PC-3 (cell line): ENCODE measurements at regions not wholly inside any gene's neighbourhood (a gene's known extent, or its start where the extent isn't known, plus 50 kb on each side); places are given as distances from the start of the nearest gene placed in this dataset.

Source experiments
- ATAC-seq: fragments of 200-7000 bp; cut with Tn5 transposase; 2 replicates; pipeline ENCODE4 v1.9.1; 2020; ENCODE audit warnings: mild to moderate bottlenecking, moderate library complexity
- BruUV-seq: library from RNA; stranded (reverse); fragments of 400-500 nt; replicated peaks from 2 replicates; lab custom pipeline; 2021; lab: Mats Ljungman, UMichigan
- CTCF ChIA-PET: fragments of 300-600 bp; sonication (Branson Sonifier 250); formaldehyde crosslinking; loops from one replicate; lab custom pipeline; 2022; ENCODE audit warnings: antibody characterized with exemption; lab: Charles Lee
- POLR2A ChIA-PET: fragments of 300-600 bp; sonication (Branson Sonifier 250); formaldehyde crosslinking; loops from one replicate; lab custom pipeline; 2022; ENCODE audit warnings: antibody characterized with exemption; ENCODE audit not compliant: unreplicated experiment; lab: Charles Lee
- DNase-seq: peaks from one replicate; pipeline ENCODE4 v3.0.0-alpha.2; 2015
- H2AFZ ChIP-seq: fragments of 300-600 bp; sonication (generic); 2 replicates; pipeline ENCODE4 v1.6.0; 2016; ENCODE audit warnings: antibody characterized with exemption, low read length
- H3F3A ChIP-seq: fragments of 300-600 bp; sonication (generic); one replicate; pipeline ENCODE4 v1.6.0; 2017; ENCODE audit warnings: antibody characterized with exemption, low read length, control low read depth, mild to moderate bottlenecking; ENCODE audit not compliant: unreplicated experiment
- H3K27ac ChIP-seq: fragments of 300-600 bp; sonication (generic); 2 replicates; pipeline ENCODE4 v1.5.1; 2016; ENCODE audit warnings: mild to moderate bottlenecking, low read length
- H3K27me3 ChIP-seq: fragments of 300-600 bp; sonication (generic); 2 replicates; pipeline ENCODE4 v1.6.1; 2016; ENCODE audit warnings: low read length, mixed read lengths
- H3K36me3 ChIP-seq: fragments of 300-600 bp; sonication (generic); 2 replicates; pipeline ENCODE4 v1.6.1; 2016; ENCODE audit warnings: low read depth, mixed run types, low read length, mixed read lengths
- H3K4me1 ChIP-seq: fragments of 300-600 bp; sonication (generic); 2 replicates; pipeline ENCODE4 v1.5.1; 2016; ENCODE audit warnings: low read length; ENCODE audit not compliant: insufficient read depth
- H3K4me2 ChIP-seq: fragments of 300-600 bp; sonication (generic); 2 replicates; pipeline ENCODE4 v1.6.0; 2016; ENCODE audit warnings: low read length
- H3K4me3 ChIP-seq: fragments of 300-600 bp; sonication (generic); 2 replicates; pipeline ENCODE4 v1.5.1; 2016; ENCODE audit warnings: mild to moderate bottlenecking, low read length, mixed read lengths
- H3K79me2 ChIP-seq: fragments of 300-600 bp; sonication (generic); 2 replicates; pipeline ENCODE4 v1.6.1; 2017; ENCODE audit warnings: low read length, mixed read lengths
- H3K9ac ChIP-seq: fragments of 300-600 bp; sonication (generic); 2 replicates; pipeline ENCODE4 v1.6.0; 2016; ENCODE audit warnings: mild to moderate bottlenecking, low read length
- H3K9me2 ChIP-seq: fragments of 300-600 bp; sonication (generic); replicated peaks from 2 replicates; pipeline ENCODE4 v1.6.1; 2016; ENCODE audit warnings: mixed run types, low read length, mixed read lengths
- H3K9me3 ChIP-seq: fragments of 300-600 bp; sonication (generic); 2 replicates; pipeline ENCODE4 v1.6.1; 2016; ENCODE audit warnings: low read length, mixed read lengths
- H4K20me1 ChIP-seq: fragments of 300-600 bp; sonication (generic); 2 replicates; pipeline ENCODE4 v1.6.1; 2016; ENCODE audit warnings: low read length, mixed read lengths
- CTCF ChIP-seq: fragments of 300-600 bp; sonication (generic); conservative IDR thresholded peaks from 2 replicates; pipeline ENCODE4 v1.5.1; 2017; ENCODE audit warnings: antibody characterized with exemption, low read depth, mild to moderate bottlenecking, low read length
- EZH2 ChIP-seq: fragments of 300-600 bp; sonication (generic); IDR thresholded peaks from one replicate; pipeline ENCODE4 v1.6.1; 2017; ENCODE audit warnings: antibody characterized with exemption, mild to moderate bottlenecking, low read length; ENCODE audit not compliant: unreplicated experiment
- EZH2phosphoT487 ChIP-seq: fragments of 300-600 bp; sonication (generic); IDR thresholded peaks from 2 replicates; pipeline ENCODE4 v1.6.1; 2018; ENCODE audit warnings: mild to moderate bottlenecking, antibody characterized with exemption, low read length, borderline replicate concordance
- intact Hi-C: fragments of 100-400 bp; cut with micrococcal nuclease; formaldehyde crosslinking; loops from 2 replicates; pipeline ENCODE4 v1.9.0; 2023

GRCh38 chr2:2665834-2666133 is 334.7 kb upstream of the MYT1L start:
- ATAC-seq (no peak), DNase-seq (no peak)
- Histone ChIP-seq H3K4me2 (peak overlapping the region; percentile 41; the same call in 1 of the 2 replicates), H2AFZ (no peak overlapping the region), H4K20me1 (no peaks in the 10 kb centered on the region), H3K36me3 (no peaks in the 10 kb centered on the region), H3K79me2 (no peaks in the 10 kb centered on the region), H3K9ac (no peak overlapping the region), H3F3A (no peaks in the 10 kb centered on the region), H3K4me1 (peaks cover 34% of the 10 kb centered on the region), H3K9me3 (no peaks in the 10 kb centered on the region), H3K9me2 (no peaks in the 10 kb centered on the region), H3K4me3 (no peak overlapping the region), H3K27me3 (0 out of 2 replicates have a peak, but pooled peaks cover 3% of the 10 kb centered on the region), H3K27ac (no peak overlapping the region)
- intact Hi-C loops = no loop called here
- BruUV-seq = no TSS peak
- POLR2A ChIA-PET = no interaction called here
- CTCF ChIA-PET = no interaction called here
- TF ChIP-seq EZH2 = no peak
- TF ChIP-seq EZH2phosphoT487 = no peak
- TF ChIP-seq CTCF = no peak

- Histone ChIP-seq H3K79me2 (no peaks in the 10 kb centered on the region), H3K9me2 (no peaks in the 10 kb centered on the region), H3K27me3 (no peaks in the 10 kb centered on the region), H4K20me1 (no peaks in the 10 kb centered on the region), H3K9ac (no peak overlapping the region), H3F3A (no peaks in the 10 kb centered on the region), H3K36me3 (no peaks in the 10 kb centered on the region), H3K4me3 (no peak overlapping the region), H2AFZ (no peak overlapping the region), H3K9me3 (no peaks in the 10 kb centered on the region), H3K4me1 (peaks cover 34% of the 10 kb centered on the region), H3K4me2 (peak overlapping the region; percentile 41; the same call in 1 of the 2 replicates), H3K27ac (no peak overlapping the region)
- no TSS peak for BruUV-seq
- ChIA-PET CTCF (no interaction called here), POLR2A (no interaction called here)
- TF ChIP-seq EZH2phosphoT487 (no peak), EZH2 (no peak), CTCF (no peak)
- DNase-seq (peak; percentile 82), ATAC-seq (peak; percentile 79)
- intact Hi-C loops = no loop called here
These were observed 334.1 kb upstream of the MYT1L start for GRCh38 chr2:2664989-2665833.

GRCh38 chr2:2663401-2664036 is 332.4 kb upstream of the MYT1L start:
- POLR2A ChIA-PET = no interaction called here
- peaks cover 34% of the 10 kb centered on the region for H3K4me1 ChIP-seq
- no peaks in the 10 kb centered on the region for H3K9me2 ChIP-seq
- H3K4me2 ChIP-seq = peak overlapping the region; percentile 68
- BruUV-seq = no TSS peak
- H2AFZ ChIP-seq = no peak overlapping the region
- H3K9ac ChIP-seq = no peak overlapping the region
- H3K27ac ChIP-seq = no peak overlapping the region
- no peaks in the 10 kb centered on the region for H3F3A ChIP-seq
- ATAC-seq = no peak
- no peak overlapping the region; the same call in 1 of the 2 replicates for H3K4me3 ChIP-seq
- H3K36me3 ChIP-seq = no peaks in the 10 kb centered on the region
- CTCF ChIA-PET = no interaction called here
- no peak for TF ChIP-seq EZH2phosphoT487
- no peak for TF ChIP-seq EZH2
- no peak for TF ChIP-seq CTCF
- H3K27me3 ChIP-seq = no peaks in the 10 kb centered on the region
- no peaks in the 10 kb centered on the region for H3K9me3 ChIP-seq
- no peaks in the 10 kb centered on the region for H4K20me1 ChIP-seq
- intact Hi-C loops = no loop called here
- DNase-seq = peak; percentile 21
- H3K79me2 ChIP-seq = no peaks in the 10 kb centered on the region
